ENCODE measurements at regions not wholly inside any gene's neighbourhood (a gene's known extent, or its start where the extent isn't known, plus 50 kb on each side); places are given as distances from the start of the nearest gene placed in this dataset.

GRCh38 chr18:1982056-1982455, 589.2 kb downstream of the METTL4 start (continued):
- TF ChIP-seq E2F5 (CRISPR knock-in tag; IDR thresholded peaks at IDR 0.05) (no peak), NFATC4 (CRISPR knock-in tag; IDR thresholded peaks at IDR 0.05) (no peak), HMGA2 (CRISPR knock-in tag; IDR thresholded peaks at IDR 0.05) (no peak), MLX (CRISPR knock-in tag; IDR thresholded peaks at IDR 0.05) (no peak)

- TF ChIP-seq ZNF396 (CRISPR knock-in tag; IDR thresholded peaks at IDR 0.05; ENCODE audit: borderline replicate concordance) = no peak
- TF ChIP-seq SMAD3 (CRISPR knock-in tag; IDR thresholded peaks at IDR 0.05; ENCODE audit: borderline replicate concordance) = no peak
- TF ChIP-seq GABPB1 (CRISPR knock-in tag; IDR thresholded peaks at IDR 0.05) = no peak
- no peak for TF ChIP-seq NFATC4 (CRISPR knock-in tag; IDR thresholded peaks at IDR 0.05)
- no peak for TF ChIP-seq E2F4 (CRISPR knock-in tag; IDR thresholded peaks at IDR 0.05; ENCODE audit: borderline replicate concordance, low read depth)
- no peak for TF ChIP-seq MLX (CRISPR knock-in tag; IDR thresholded peaks at IDR 0.05)
- no peak for TF ChIP-seq TCF7 (CRISPR knock-in tag; IDR thresholded peaks at IDR 0.05; ENCODE audit: low read depth)
- TF ChIP-seq OVOL2 (CRISPR knock-in tag; IDR thresholded peaks at IDR 0.05; ENCODE audit: borderline replicate concordance) = no peak
- TF ChIP-seq, protein P1, sequence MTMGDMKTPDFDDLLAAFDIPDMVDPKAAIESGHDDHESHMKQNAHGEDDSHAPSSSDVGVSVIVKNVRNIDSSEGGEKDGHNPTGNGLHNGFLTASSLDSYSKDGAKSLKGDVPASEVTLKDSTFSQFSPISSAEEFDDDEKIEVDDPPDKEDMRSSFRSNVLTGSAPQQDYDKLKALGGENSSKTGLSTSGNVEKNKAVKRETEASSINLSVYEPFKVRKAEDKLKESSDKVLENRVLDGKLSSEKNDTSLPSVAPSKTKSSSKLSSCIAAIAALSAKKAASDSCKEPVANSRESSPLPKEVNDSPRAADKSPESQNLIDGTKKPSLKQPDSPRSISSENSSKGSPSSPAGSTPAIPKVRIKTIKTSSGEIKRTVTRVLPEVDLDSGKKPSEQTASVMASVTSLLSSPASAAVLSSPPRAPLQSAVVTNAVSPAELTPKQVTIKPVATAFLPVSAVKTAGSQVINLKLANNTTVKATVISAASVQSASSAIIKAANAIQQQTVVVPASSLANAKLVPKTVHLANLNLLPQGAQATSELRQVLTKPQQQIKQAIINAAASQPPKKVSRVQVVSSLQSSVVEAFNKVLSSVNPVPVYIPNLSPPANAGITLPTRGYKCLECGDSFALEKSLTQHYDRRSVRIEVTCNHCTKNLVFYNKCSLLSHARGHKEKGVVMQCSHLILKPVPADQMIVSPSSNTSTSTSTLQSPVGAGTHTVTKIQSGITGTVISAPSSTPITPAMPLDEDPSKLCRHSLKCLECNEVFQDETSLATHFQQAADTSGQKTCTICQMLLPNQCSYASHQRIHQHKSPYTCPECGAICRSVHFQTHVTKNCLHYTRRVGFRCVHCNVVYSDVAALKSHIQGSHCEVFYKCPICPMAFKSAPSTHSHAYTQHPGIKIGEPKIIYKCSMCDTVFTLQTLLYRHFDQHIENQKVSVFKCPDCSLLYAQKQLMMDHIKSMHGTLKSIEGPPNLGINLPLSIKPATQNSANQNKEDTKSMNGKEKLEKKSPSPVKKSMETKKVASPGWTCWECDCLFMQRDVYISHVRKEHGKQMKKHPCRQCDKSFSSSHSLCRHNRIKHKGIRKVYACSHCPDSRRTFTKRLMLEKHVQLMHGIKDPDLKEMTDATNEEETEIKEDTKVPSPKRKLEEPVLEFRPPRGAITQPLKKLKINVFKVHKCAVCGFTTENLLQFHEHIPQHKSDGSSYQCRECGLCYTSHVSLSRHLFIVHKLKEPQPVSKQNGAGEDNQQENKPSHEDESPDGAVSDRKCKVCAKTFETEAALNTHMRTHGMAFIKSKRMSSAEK (CRISPR knock-in tag; IDR thresholded peaks at IDR 0.05; ENCODE audit: borderline replicate concordance) = no peak
- TF ChIP-seq, protein P2, sequence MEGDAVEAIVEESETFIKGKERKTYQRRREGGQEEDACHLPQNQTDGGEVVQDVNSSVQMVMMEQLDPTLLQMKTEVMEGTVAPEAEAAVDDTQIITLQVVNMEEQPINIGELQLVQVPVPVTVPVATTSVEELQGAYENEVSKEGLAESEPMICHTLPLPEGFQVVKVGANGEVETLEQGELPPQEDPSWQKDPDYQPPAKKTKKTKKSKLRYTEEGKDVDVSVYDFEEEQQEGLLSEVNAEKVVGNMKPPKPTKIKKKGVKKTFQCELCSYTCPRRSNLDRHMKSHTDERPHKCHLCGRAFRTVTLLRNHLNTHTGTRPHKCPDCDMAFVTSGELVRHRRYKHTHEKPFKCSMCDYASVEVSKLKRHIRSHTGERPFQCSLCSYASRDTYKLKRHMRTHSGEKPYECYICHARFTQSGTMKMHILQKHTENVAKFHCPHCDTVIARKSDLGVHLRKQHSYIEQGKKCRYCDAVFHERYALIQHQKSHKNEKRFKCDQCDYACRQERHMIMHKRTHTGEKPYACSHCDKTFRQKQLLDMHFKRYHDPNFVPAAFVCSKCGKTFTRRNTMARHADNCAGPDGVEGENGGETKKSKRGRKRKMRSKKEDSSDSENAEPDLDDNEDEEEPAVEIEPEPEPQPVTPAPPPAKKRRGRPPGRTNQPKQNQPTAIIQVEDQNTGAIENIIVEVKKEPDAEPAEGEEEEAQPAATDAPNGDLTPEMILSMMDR (IDR thresholded peaks at IDR 0.05) = no peak
- TF ChIP-seq SP1 (CRISPR knock-in tag; conservative IDR thresholded peaks at IDR 0.05) = no peak
- TF ChIP-seq E2F5 (CRISPR knock-in tag; IDR thresholded peaks at IDR 0.05) = no peak
- no peak for TF ChIP-seq EMX1 (CRISPR knock-in tag; IDR thresholded peaks at IDR 0.05)
- TF ChIP-seq, protein P3, sequence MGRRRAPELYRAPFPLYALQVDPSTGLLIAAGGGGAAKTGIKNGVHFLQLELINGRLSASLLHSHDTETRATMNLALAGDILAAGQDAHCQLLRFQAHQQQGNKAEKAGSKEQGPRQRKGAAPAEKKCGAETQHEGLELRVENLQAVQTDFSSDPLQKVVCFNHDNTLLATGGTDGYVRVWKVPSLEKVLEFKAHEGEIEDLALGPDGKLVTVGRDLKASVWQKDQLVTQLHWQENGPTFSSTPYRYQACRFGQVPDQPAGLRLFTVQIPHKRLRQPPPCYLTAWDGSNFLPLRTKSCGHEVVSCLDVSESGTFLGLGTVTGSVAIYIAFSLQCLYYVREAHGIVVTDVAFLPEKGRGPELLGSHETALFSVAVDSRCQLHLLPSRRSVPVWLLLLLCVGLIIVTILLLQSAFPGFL (CRISPR knock-in tag; IDR thresholded peaks at IDR 0.05; ENCODE audit: borderline replicate concordance) = no peak
- no peak for TF ChIP-seq ETV6 (CRISPR knock-in tag; IDR thresholded peaks at IDR 0.05)
- TF ChIP-seq USF2 (CRISPR knock-in tag; IDR thresholded peaks at IDR 0.05) = no peak
- H3K4me3 Mint-ChIP-seq = no peak overlapping the region
- no peak overlapping the region for H3K27ac Mint-ChIP-seq
- ChIA-PET CTCF (no interaction called here), POLR2A (no interaction called here)
- ATAC-seq = no peak
- peaks cover 2% of the 10 kb centered on the region; the same call in 1 of the 2 replicates for H3K27me3 Mint-ChIP-seq (ENCODE audit: low read depth)
- no peak for DNase-seq (ENCODE audit: low spot score)
- peaks cover 13% of the 10 kb centered on the region for H3K36me3 Mint-ChIP-seq
- peaks cover 36% of the 10 kb centered on the region for H3K9me3 Mint-ChIP-seq
- no peaks in the 10 kb centered on the region for H3K4me1 Mint-ChIP-seq
Measured at GRCh38 chr18:1983746-1984515, 587.4 kb downstream of the METTL4 start.

Measured in WTC11 (cell line).